OCI-LY1 (cell line): ENCODE measurements at regions not wholly inside any gene's neighbourhood (a gene's known extent, or its start where the extent isn't known, plus 50 kb on each side); places are given as distances from the start of the nearest gene placed in this dataset.

Source experiments
- CTCF ChIP-seq: fragments of 200-600 bp; sonication (generic), shearing (Covaris generic); IDR thresholded peaks from 2 replicates; pipeline ENCODE4 v1.5.1; 2017; ENCODE audit warnings: mild to moderate bottlenecking, antibody characterized with exemption, low read length, moderate library complexity, mixed read lengths
- EZH2 ChIP-seq: fragments of 200-600 bp; sonication (generic), shearing (Covaris generic); IDR thresholded peaks from 2 replicates; pipeline ENCODE4 v1.8.0; 2017; ENCODE audit warnings: borderline replicate concordance, mixed run types, mild to moderate bottlenecking, antibody characterized with exemption, low read length, moderate library complexity, mixed read lengths

- no peak for TF ChIP-seq CTCF
- no peak for TF ChIP-seq EZH2
Observed at GRCh38 chr11:104279587-104279986, 115.6 kb upstream of the PDGFD start.
